Hepatocyte (in vitro differentiated cells): ENCODE measurements at regions not wholly inside any gene's neighbourhood (a gene's known extent, or its start where the extent isn't known, plus 50 kb on each side); places are given as distances from the start of the nearest gene placed in this dataset.

Source experiments
- DNase-seq: peaks from one replicate; pipeline ENCODE4 v3.0.0-alpha.2; 2016; ENCODE audit warnings: low spot score
- H2AFZ ChIP-seq: fragments of 200-600 bp; sonication (generic); 2 replicates; pipeline ENCODE4 v1.6.0; 2016; ENCODE audit warnings: antibody characterized with exemption, mild to moderate bottlenecking
- H3K27ac ChIP-seq: fragments of 200-600 bp; sonication (generic); 2 replicates; pipeline ENCODE4 v1.5.1; 2016; ENCODE audit warnings: mild to moderate bottlenecking
- H3K27me3 ChIP-seq: fragments of 200-600 bp; sonication (generic); 2 replicates; pipeline ENCODE4 v1.6.1; 2016
- H3K36me3 ChIP-seq: fragments of 200-600 bp; sonication (generic); replicated peaks from 2 replicates; pipeline ENCODE4 v1.5.1; 2016; ENCODE audit warnings: low read depth; ENCODE audit not compliant: insufficient read depth
- H3K4me1 ChIP-seq: fragments of 200-600 bp; sonication (generic); 2 replicates; pipeline ENCODE4 v1.5.1; 2016; ENCODE audit warnings: mild to moderate bottlenecking, moderate library complexity; ENCODE audit not compliant: insufficient read depth
- H3K4me2 ChIP-seq: fragments of 200-600 bp; sonication (generic); 2 replicates; pipeline ENCODE4 v1.6.0; 2016
- H3K4me3 ChIP-seq: fragments of 200-600 bp; sonication (generic); 2 replicates; pipeline ENCODE4 v1.5.1; 2016; ENCODE audit warnings: mild to moderate bottlenecking
- H3K79me2 ChIP-seq: fragments of 200-600 bp; sonication (generic); 2 replicates; pipeline ENCODE4 v1.6.0; 2017; ENCODE audit warnings: mild to moderate bottlenecking
- H3K9me2 ChIP-seq: fragments of 200-600 bp; sonication (generic); replicated peaks from 2 replicates; pipeline ENCODE4 v1.6.0; 2017; ENCODE audit warnings: mild to moderate bottlenecking; ENCODE audit not compliant: insufficient read depth
- H3K9me3 ChIP-seq: fragments of 200-600 bp; sonication (generic); 2 replicates; pipeline ENCODE4 v1.5.1; 2016; ENCODE audit warnings: low read depth, mild to moderate bottlenecking
- H4K20me1 ChIP-seq: fragments of 200-600 bp; sonication (generic); 2 replicates; pipeline ENCODE4 v1.6.0; 2016; ENCODE audit warnings: mild to moderate bottlenecking; ENCODE audit not compliant: insufficient read depth, poor library complexity, severe bottlenecking
- CTCF ChIP-seq: fragments of 200-600 bp; sonication (generic); IDR thresholded peaks from 2 replicates; pipeline ENCODE4 v1.5.1; 2016; ENCODE audit warnings: antibody characterized with exemption, mild to moderate bottlenecking; ENCODE audit not compliant: poor library complexity
- EZH2 ChIP-seq: fragments of 200-600 bp; sonication (generic); IDR thresholded peaks from 2 replicates; pipeline ENCODE4 v1.6.1; 2016; ENCODE audit warnings: antibody characterized with exemption, mild to moderate bottlenecking, borderline replicate concordance
- EZH2phosphoT487 ChIP-seq: fragments of 200-600 bp; sonication (generic); IDR thresholded peaks from one replicate; pipeline ENCODE4 v1.6.1; 2018; ENCODE audit warnings: antibody characterized with exemption, mild to moderate bottlenecking, low read depth, moderate library complexity; ENCODE audit not compliant: unreplicated experiment, severe bottlenecking
- WGBS: methylation state at CpG from one replicate; pipeline ENCODE4 v1.1.6; 2016; ENCODE audit warnings: low lambda C conversion rate; ENCODE audit errors: missing lambda C conversion rate; 5-methylcytosine and 5-hydroxymethylcytosine counted together

- peaks cover 13% of the 10 kb centered on the region for H3K4me1 ChIP-seq
- H3K4me3 ChIP-seq = no peak overlapping the region
- no peak overlapping the region for H2AFZ ChIP-seq
- no peaks in the 10 kb centered on the region for H3K27me3 ChIP-seq
- H3K27ac ChIP-seq = no peak overlapping the region
- H3K9me2 ChIP-seq = no peaks in the 10 kb centered on the region
- no peak overlapping the region for H3K4me2 ChIP-seq
- WGBS = 70% methylated on average over 3 of the region's 3 CpGs
- TF ChIP-seq EZH2 (no peak), EZH2phosphoT487 (no peak)
- H3K79me2 ChIP-seq = peaks cover 20% of the 10 kb centered on the region
- no peaks in the 10 kb centered on the region for H3K9me3 ChIP-seq
- no peaks in the 10 kb centered on the region for H3K36me3 ChIP-seq
- no peaks in the 10 kb centered on the region for H4K20me1 ChIP-seq
- DNase-seq = no peak
Measured at GRCh38 chr14:71532790-71533189, 399.4 kb upstream of the RGS6 start.

- H3K4me2 ChIP-seq = no peak overlapping the region
- peaks cover 20% of the 10 kb centered on the region for H3K79me2 ChIP-seq
- peaks cover 19% of the 10 kb centered on the region for H3K4me1 ChIP-seq
- WGBS = 92% methylated on average over 3 of the region's 3 CpGs
- no peak for DNase-seq
- H3K4me3 ChIP-seq = no peak overlapping the region
- H2AFZ ChIP-seq = no peak overlapping the region
- H3K9me2 ChIP-seq = no peaks in the 10 kb centered on the region
- H4K20me1 ChIP-seq = no peaks in the 10 kb centered on the region
- no peak for TF ChIP-seq EZH2phosphoT487
- TF ChIP-seq CTCF = no peak
- TF ChIP-seq EZH2 = no peak
- no peaks in the 10 kb centered on the region for H3K27me3 ChIP-seq
- H3K9me3 ChIP-seq = no peaks in the 10 kb centered on the region
- H3K27ac ChIP-seq = no peak overlapping the region
- no peaks in the 10 kb centered on the region for H3K36me3 ChIP-seq
Measured at GRCh38 chr14:71533390-71533789, 398.8 kb upstream of the RGS6 start.

- Histone ChIP-seq H3K4me1 (peaks cover 21% of the 10 kb centered on the region), H3K36me3 (no peaks in the 10 kb centered on the region), H3K9me3 (no peaks in the 10 kb centered on the region), H3K79me2 (peaks cover 21% of the 10 kb centered on the region), H4K20me1 (no peaks in the 10 kb centered on the region), H2AFZ (no peak overlapping the region), H3K4me3 (no peak overlapping the region), H3K9me2 (no peaks in the 10 kb centered on the region), H3K27me3 (no peaks in the 10 kb centered on the region), H3K4me2 (no peak overlapping the region), H3K27ac (no peak overlapping the region)
- TF ChIP-seq EZH2phosphoT487 (no peak), CTCF (no peak), EZH2 (no peak)
- DNase-seq = no peak
- 89% methylated on average over 1 of the region's 1 CpG for WGBS
Measured at GRCh38 chr14:71533800-71534199, 398.4 kb upstream of the RGS6 start.

- DNase-seq = no peak
- WGBS = 89% methylated on average over 1 of the region's 1 CpG
- H3K9me3 ChIP-seq = no peaks in the 10 kb centered on the region
- peaks cover 28% of the 10 kb centered on the region for H3K4me1 ChIP-seq
- TF ChIP-seq CTCF (no peak), EZH2 (no peak), EZH2phosphoT487 (no peak)
- no peaks in the 10 kb centered on the region for H3K36me3 ChIP-seq
- peaks cover 24% of the 10 kb centered on the region for H3K79me2 ChIP-seq
- H3K4me2 ChIP-seq = no peak overlapping the region
- no peak overlapping the region for H3K4me3 ChIP-seq
- H2AFZ ChIP-seq = no peak overlapping the region
- no peaks in the 10 kb centered on the region for H3K27me3 ChIP-seq
- H3K27ac ChIP-seq = no peak overlapping the region
- H4K20me1 ChIP-seq = no peaks in the 10 kb centered on the region
- H3K9me2 ChIP-seq = no peaks in the 10 kb centered on the region
Measured at GRCh38 chr14:71534506-71534905, 397.7 kb upstream of the RGS6 start.
